ENCODE measurements at regions not wholly inside any gene's neighbourhood (a gene's known extent, or its start where the extent isn't known, plus 50 kb on each side); places are given as distances from the start of the nearest gene placed in this dataset.

GRCh38 chr1:5574641-5575040, 417.6 kb downstream of the NPHP4 start:
- H3K9me3 Mint-ChIP-seq (ENCODE audit: low read depth, unreplicated experiment) = no peaks in the 10 kb centered on the region

GRCh38 chr1:5572794-5573193, 419.4 kb downstream of the NPHP4 start:
- H3K4me1 Mint-ChIP-seq (ENCODE audit: low read depth, unreplicated experiment) = no peaks in the 10 kb centered on the region
- intact Hi-C loops (cut with micrococcal nuclease; ENCODE audit: unreplicated experiment) = no loop called here
- no TSS peak for BruUV-seq (replicated peaks)
- H3K9me3 Mint-ChIP-seq (ENCODE audit: low read depth, unreplicated experiment) = no peaks in the 10 kb centered on the region
- DNase-seq = no peak
- CTCF ChIA-PET = no interaction called here
- no peak for TF ChIP-seq CTCF (IDR thresholded peaks at IDR 0.05; ENCODE audit: unreplicated experiment)
- H3K27ac Mint-ChIP-seq (ENCODE audit: unreplicated experiment) = no peak overlapping the region
- no peak overlapping the region for H3K4me3 Mint-ChIP-seq (ENCODE audit: low read depth, unreplicated experiment)
- H3K36me3 Mint-ChIP-seq (ENCODE audit: insufficient read depth, unreplicated experiment) = no peaks in the 10 kb centered on the region
- peaks cover 21% of the 10 kb centered on the region for H3K27me3 Mint-ChIP-seq (ENCODE audit: unreplicated experiment)

More at GRCh38 chr1:5574641-5575040, 417.6 kb downstream of the NPHP4 start:
- Mint-ChIP-seq H3K27me3 (ENCODE audit: unreplicated experiment) (peaks cover 32% of the 10 kb centered on the region), H3K4me3 (ENCODE audit: low read depth, unreplicated experiment) (no peak overlapping the region), H3K27ac (ENCODE audit: unreplicated experiment) (no peak overlapping the region), H3K4me1 (ENCODE audit: low read depth, unreplicated experiment) (no peaks in the 10 kb centered on the region), H3K36me3 (ENCODE audit: insufficient read depth, unreplicated experiment) (no peaks in the 10 kb centered on the region)
- no peak for TF ChIP-seq CTCF (IDR thresholded peaks at IDR 0.05; ENCODE audit: unreplicated experiment)
- intact Hi-C loops (cut with micrococcal nuclease; ENCODE audit: unreplicated experiment) = no loop called here
- CTCF ChIA-PET = no interaction called here
- DNase-seq = no peak
- no TSS peak for BruUV-seq (replicated peaks)

GRCh38 chr1:5571861-5572401, 420.3 kb downstream of the NPHP4 start:
- peaks cover 16% of the 10 kb centered on the region for H3K27me3 Mint-ChIP-seq (ENCODE audit: unreplicated experiment)
- DNase-seq = no peak
- BruUV-seq (replicated peaks) = no TSS peak
- H3K36me3 Mint-ChIP-seq (ENCODE audit: insufficient read depth, unreplicated experiment) = no peaks in the 10 kb centered on the region
- CTCF ChIA-PET = no interaction called here
- H3K27ac Mint-ChIP-seq (ENCODE audit: unreplicated experiment) = no peak overlapping the region
- no peak for TF ChIP-seq CTCF (IDR thresholded peaks at IDR 0.05; ENCODE audit: unreplicated experiment)
- H3K9me3 Mint-ChIP-seq (ENCODE audit: low read depth, unreplicated experiment) = no peaks in the 10 kb centered on the region
- H3K4me1 Mint-ChIP-seq (ENCODE audit: low read depth, unreplicated experiment) = no peaks in the 10 kb centered on the region
- intact Hi-C loops (cut with micrococcal nuclease; ENCODE audit: unreplicated experiment) = no loop called here
- no peak overlapping the region for H3K4me3 Mint-ChIP-seq (ENCODE audit: low read depth, unreplicated experiment)

GRCh38 chr1:5571438-5571837, 420.8 kb downstream of the NPHP4 start:
- no TSS peak for BruUV-seq (replicated peaks)
- Mint-ChIP-seq H3K4me3 (ENCODE audit: low read depth, unreplicated experiment) (no peak overlapping the region), H3K27ac (ENCODE audit: unreplicated experiment) (no peak overlapping the region), H3K36me3 (ENCODE audit: insufficient read depth, unreplicated experiment) (no peaks in the 10 kb centered on the region), H3K27me3 (ENCODE audit: unreplicated experiment) (peaks cover 16% of the 10 kb centered on the region), H3K9me3 (ENCODE audit: low read depth, unreplicated experiment) (no peaks in the 10 kb centered on the region), H3K4me1 (ENCODE audit: low read depth, unreplicated experiment) (no peaks in the 10 kb centered on the region)
- CTCF ChIA-PET = no interaction called here
- intact Hi-C loops (cut with micrococcal nuclease; ENCODE audit: unreplicated experiment) = no loop called here
- TF ChIP-seq CTCF (IDR thresholded peaks at IDR 0.05; ENCODE audit: unreplicated experiment) = no peak
- no peak for DNase-seq
